SK-N-SH (cell line): ENCODE measurements at regions not wholly inside any gene's neighbourhood (a gene's known extent, or its start where the extent isn't known, plus 50 kb on each side); places are given as distances from the start of the nearest gene placed in this dataset.

Source experiments
- CTCF ChIA-PET: fragments of 300-600, 350-600 bp; formaldehyde crosslinking; extraction: SDS; loops from one replicate; lab custom pipeline; 2021; lab: Yijun Ruan, JAX
- POLR2A ChIA-PET: fragments of 350-600 bp; sonication (Branson Sonifier 250); formaldehyde crosslinking; extraction: SDS; loops from one replicate; lab custom pipeline; 2020; ENCODE audit warnings: antibody characterized with exemption, inconsistent platforms; lab: Yijun Ruan, JAX
- DNase-seq: peaks from one replicate; pipeline ENCODE4 v3.0.0; 2012
- H2AFZ ChIP-seq: fragments of 200-600 bp; sonication (generic); 2 replicates; pipeline ENCODE4 v1.8.1; 2016; ENCODE audit warnings: antibody characterized with exemption, mild to moderate bottlenecking, low read depth
- H3F3A ChIP-seq: fragments of 200-600 bp; sonication (generic); replicated peaks from 2 replicates; pipeline ENCODE3; 2016; ENCODE audit warnings: antibody characterized with exemption, mild to moderate bottlenecking; ENCODE audit not compliant: insufficient read depth
- H3K27ac ChIP-seq, 2 experiments: fragments of 200-500 bp in 1 of 2; fragments of 200-600 bp in 1 of 2; sonication (Bioruptor generic) in 1 of 2; sonication (generic), shearing (Covaris generic) in 1 of 2; 2 replicates each; pipeline versions ENCODE4 v1.5.1 to v1.6.1; 2014 to 2016; ENCODE audit warnings: low read depth in 2 of 2, inconsistent platforms in 1 of 2, low read length in 1 of 2, mild to moderate bottlenecking in 1 of 2, mixed read lengths in 1 of 2
- H3K27me3 ChIP-seq: fragments of 200-600 bp; sonication (generic), shearing (Covaris generic); 2 replicates; pipeline ENCODE4 v1.6.1; 2016; ENCODE audit warnings: mixed run types; ENCODE audit not compliant: insufficient read depth
- H3K36me3 ChIP-seq, 2 experiments: fragments of 200-500 bp in 1 of 2; fragments of 200-600 bp in 1 of 2; sonication (Bioruptor generic) in 1 of 2; sonication (generic) in 1 of 2; replicated peaks in 1 of 2; 2 replicates each; pipeline versions ENCODE3 to v1.5.1; 2014 to 2016; ENCODE audit warnings: low read length in 1 of 2, mild to moderate bottlenecking in 1 of 2; ENCODE audit not compliant: insufficient read depth in 2 of 2, control insufficient read depth in 1 of 2
- H3K4me1 ChIP-seq, 2 experiments: fragments of 200-500 bp in 1 of 2; fragments of 200-600 bp in 1 of 2; sonication (Bioruptor generic) in 1 of 2; sonication (generic), shearing (Covaris generic) in 1 of 2; 2 replicates each; pipeline versions ENCODE4 v1.5.1 to v1.6.1; 2014 to 2016; ENCODE audit warnings: low read depth in 1 of 2, low read length in 1 of 2, mixed run types in 1 of 2; ENCODE audit not compliant: insufficient read depth in 2 of 2, control insufficient read depth in 1 of 2
- H3K4me2 ChIP-seq: fragments of 200-600 bp; sonication (generic), shearing (Covaris generic); 2 replicates; pipeline ENCODE4 v1.6.1; 2017; ENCODE audit warnings: mixed run types
- H3K4me3 ChIP-seq, 2 experiments: fragments of 200-500 bp in 1 of 2; fragments of 200-600 bp in 1 of 2; sonication (Bioruptor generic) in 1 of 2; sonication (generic), shearing (Covaris generic) in 1 of 2; 2 replicates each; pipeline versions ENCODE4 v1.5.1 to v1.8.1; 2014 to 2016; ENCODE audit warnings: low read depth in 2 of 2, inconsistent platforms in 1 of 2, low read length in 1 of 2, mild to moderate bottlenecking in 1 of 2, mixed read lengths in 1 of 2, moderate library complexity in 1 of 2
- H3K79me2 ChIP-seq: fragments of 200-600 bp; sonication (generic); 2 replicates; pipeline ENCODE4 v1.8.1; 2017; ENCODE audit warnings: mild to moderate bottlenecking; ENCODE audit not compliant: insufficient read depth
- H3K9ac ChIP-seq: fragments of 200-600 bp; sonication (generic); 2 replicates; pipeline ENCODE4 v1.6.1; 2017; ENCODE audit warnings: mixed run types
- H3K9me2 ChIP-seq: fragments of 200-600 bp; sonication (generic); 2 replicates; pipeline ENCODE4 v1.6.1; 2017; ENCODE audit warnings: mixed run types
- H3K9me3 ChIP-seq: fragments of 200-600 bp; sonication (generic); 2 replicates; pipeline ENCODE4 v1.6.1; 2017; ENCODE audit warnings: mixed run types, mild to moderate bottlenecking, moderate library complexity
- H4K20me1 ChIP-seq: fragments of 200-600 bp; sonication (generic); 2 replicates; pipeline ENCODE4 v1.6.1; 2017; ENCODE audit warnings: mild to moderate bottlenecking, mixed run types; ENCODE audit not compliant: insufficient read depth
- CHD2 ChIP-seq: fragments of 150-350 bp; IDR thresholded peaks from 2 replicates; pipeline ENCODE4 v1.6.1; 2018; ENCODE audit warnings: low read length; ENCODE audit not compliant: partially characterized antibody
- ELF1 ChIP-seq: IDR thresholded peaks from 2 replicates; pipeline ENCODE4 v1.4.0; 2012
- FOSL2 ChIP-seq: IDR thresholded peaks from 2 replicates; pipeline ENCODE4 v1.4.0; 2012; ENCODE audit warnings: low read depth, mild to moderate bottlenecking, moderate library complexity, borderline replicate concordance
- FOXM1 ChIP-seq: IDR thresholded peaks from 2 replicates; pipeline ENCODE4 v1.4.0; 2012; ENCODE audit warnings: low read depth, mild to moderate bottlenecking
- GABPA ChIP-seq: IDR thresholded peaks from 2 replicates; pipeline ENCODE4 v1.4.0; 2012; ENCODE audit warnings: low read depth, mild to moderate bottlenecking
- JUND ChIP-seq: IDR thresholded peaks from 2 replicates; pipeline ENCODE4 v1.4.0; 2012
- MEF2A ChIP-seq: IDR thresholded peaks from 2 replicates; pipeline ENCODE4 v1.4.0; 2012; ENCODE audit warnings: low read depth, borderline replicate concordance
- NFIC ChIP-seq: IDR thresholded peaks from 2 replicates; pipeline ENCODE4 v1.4.0; 2012; ENCODE audit warnings: borderline replicate concordance
- PBX3 ChIP-seq: IDR thresholded peaks from 2 replicates; pipeline ENCODE4; 2012
- RCOR1 ChIP-seq: fragments of 150-350 bp; IDR thresholded peaks from 2 replicates; pipeline ENCODE4 v1.6.1; 2017; ENCODE audit warnings: antibody characterized with exemption, low read length
- SIN3A ChIP-seq: IDR thresholded peaks from 2 replicates; pipeline ENCODE4 v1.6.1; 2012; ENCODE audit warnings: low read depth, mild to moderate bottlenecking, low read length, moderate library complexity, borderline replicate concordance
- SMC3 ChIP-seq: IDR thresholded peaks from 2 replicates; pipeline ENCODE4 v1.6.1; 2012; ENCODE audit warnings: low read depth, low read length, improper control_type of control experiment
- TAF1 ChIP-seq: IDR thresholded peaks from 2 replicates; pipeline ENCODE4 v1.6.1; 2012; ENCODE audit warnings: low read depth, mild to moderate bottlenecking, low read length, moderate library complexity, borderline replicate concordance
- USF1 ChIP-seq: IDR thresholded peaks from 2 replicates; pipeline ENCODE4 v1.4.0; 2012; ENCODE audit warnings: low read depth, borderline replicate concordance
- YY1 ChIP-seq: IDR thresholded peaks from 2 replicates; pipeline ENCODE4 v1.4.0; 2012; ENCODE audit warnings: low read depth, mild to moderate bottlenecking
- WGBS: methylation state at CpG from one replicate; pipeline ENCODE4 v1.1.6; 2017; ENCODE audit warnings: low lambda C conversion rate; 5-methylcytosine and 5-hydroxymethylcytosine counted together
- TF ChIP-seq, protein P1 (sequence below): IDR thresholded peaks from 2 replicates; pipeline ENCODE4 v1.4.0; 2012; ENCODE audit warnings: low read depth, borderline replicate concordance
- TF ChIP-seq, protein P2 (sequence below): IDR thresholded peaks from 2 replicates; pipeline ENCODE4 v1.4.0; 2012; ENCODE audit warnings: low read depth

GRCh38 chr9:120175031-120175430 lies 404.9 kb downstream of the CDK5RAP2 start:
- CTCF ChIA-PET = no interaction called here
- 0% methylated on average over 2 of the region's 2 CpGs for WGBS
- H3K36me3 ChIP-seq = no peaks in the 10 kb centered on the region

GRCh38 chr9:120161776-120162175 lies 418.2 kb downstream of the CDK5RAP2 start:
- H3K9ac ChIP-seq = no peak overlapping the region
- ChIA-PET CTCF (no interaction called here), POLR2A (no interaction called here)
- no peaks in the 10 kb centered on the region for H3F3A ChIP-seq
- no peaks in the 10 kb centered on the region for H3K36me3 ChIP-seq
- no peaks in the 10 kb centered on the region for H3K27me3 ChIP-seq
- DNase-seq = no peak
- H4K20me1 ChIP-seq = no peaks in the 10 kb centered on the region
- 9% methylated on average over 6 of the region's 7 CpGs for WGBS
- no peak overlapping the region for H3K27ac ChIP-seq
- no peak overlapping the region for H3K4me3 ChIP-seq
- TF ChIP-seq TAF1 (no peak), FOXM1 (no peak), SIN3A (no peak)
- H2AFZ ChIP-seq = no peak overlapping the region
- H3K9me3 ChIP-seq = no peaks in the 10 kb centered on the region
- H3K4me1 ChIP-seq = no peaks in the 10 kb centered on the region
- no peaks in the 10 kb centered on the region for H3K79me2 ChIP-seq
- no peak overlapping the region for H3K4me2 ChIP-seq
- no peaks in the 10 kb centered on the region for H3K9me2 ChIP-seq

More at GRCh38 chr9:120175031-120175430, 404.9 kb downstream of the CDK5RAP2 start:
- DNase-seq = no peak
- H3F3A ChIP-seq = no peaks in the 10 kb centered on the region
- H3K27me3 ChIP-seq = no peaks in the 10 kb centered on the region
- TF ChIP-seq NFIC (no peak), USF1 (no peak), MEF2A (no peak), CHD2 (no peak), PBX3 (no peak), GABPA (no peak), FOSL2 (no peak), ELF1 (no peak), SIN3A (no peak), YY1 (no peak), JUND (no peak), FOXM1 (no peak), RCOR1 (no peak), SMC3 (no peak)
- TF ChIP-seq, protein P1, sequence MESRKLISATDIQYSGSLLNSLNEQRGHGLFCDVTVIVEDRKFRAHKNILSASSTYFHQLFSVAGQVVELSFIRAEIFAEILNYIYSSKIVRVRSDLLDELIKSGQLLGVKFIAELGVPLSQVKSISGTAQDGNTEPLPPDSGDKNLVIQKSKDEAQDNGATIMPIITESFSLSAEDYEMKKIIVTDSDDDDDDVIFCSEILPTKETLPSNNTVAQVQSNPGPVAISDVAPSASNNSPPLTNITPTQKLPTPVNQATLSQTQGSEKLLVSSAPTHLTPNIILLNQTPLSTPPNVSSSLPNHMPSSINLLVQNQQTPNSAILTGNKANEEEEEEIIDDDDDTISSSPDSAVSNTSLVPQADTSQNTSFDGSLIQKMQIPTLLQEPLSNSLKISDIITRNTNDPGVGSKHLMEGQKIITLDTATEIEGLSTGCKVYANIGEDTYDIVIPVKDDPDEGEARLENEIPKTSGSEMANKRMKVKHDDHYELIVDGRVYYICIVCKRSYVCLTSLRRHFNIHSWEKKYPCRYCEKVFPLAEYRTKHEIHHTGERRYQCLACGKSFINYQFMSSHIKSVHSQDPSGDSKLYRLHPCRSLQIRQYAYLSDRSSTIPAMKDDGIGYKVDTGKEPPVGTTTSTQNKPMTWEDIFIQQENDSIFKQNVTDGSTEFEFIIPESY = no peak
- TF ChIP-seq, protein P2, sequence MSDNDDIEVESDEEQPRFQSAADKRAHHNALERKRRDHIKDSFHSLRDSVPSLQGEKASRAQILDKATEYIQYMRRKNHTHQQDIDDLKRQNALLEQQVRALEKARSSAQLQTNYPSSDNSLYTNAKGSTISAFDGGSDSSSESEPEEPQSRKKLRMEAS = no peak
- no peaks in the 10 kb centered on the region for H3K9me3 ChIP-seq
- H3K4me1 ChIP-seq = no peaks in the 10 kb centered on the region
- H4K20me1 ChIP-seq = no peaks in the 10 kb centered on the region
- no peak overlapping the region for H3K4me3 ChIP-seq
- H3K27ac ChIP-seq = no peak overlapping the region
- no peak overlapping the region for H3K4me2 ChIP-seq
- H3K9ac ChIP-seq = no peak overlapping the region
- POLR2A ChIA-PET = no interaction called here
- H3K79me2 ChIP-seq = no peaks in the 10 kb centered on the region
- no peak overlapping the region for H2AFZ ChIP-seq
- no peaks in the 10 kb centered on the region for H3K9me2 ChIP-seq
